Upper lobe of right lung (tissue), 1 donor: ENCODE measurements at regions not wholly inside any gene's neighbourhood (a gene's known extent, or its start where the extent isn't known, plus 50 kb on each side); places are given as distances from the start of the nearest gene placed in this dataset.

Source experiments
- ATAC-seq: fragments of 200-7000 bp; cut with Tn5 transposase; one replicate; pipeline ENCODE4 v1.9.1; 2020; ENCODE audit warnings: mild to moderate bottlenecking, moderate library complexity
- DNase-seq: peaks from one replicate; pipeline ENCODE4 v3.0.0-alpha.2; 2020
- H3K27ac ChIP-seq: fragments of 200-600 bp; one replicate; pipeline ENCODE4 v1.8.0; 2022
- H3K27me3 ChIP-seq: fragments of 200-600 bp; one replicate; pipeline ENCODE4 v1.8.0; 2022; ENCODE audit warnings: mild to moderate bottlenecking
- H3K36me3 ChIP-seq: fragments of 200-600 bp; one replicate; pipeline ENCODE4 v1.8.0; 2022
- H3K4me1 ChIP-seq: fragments of 200-600 bp; one replicate; pipeline ENCODE4 v1.8.0; 2022
- H3K4me3 ChIP-seq: fragments of 200-600 bp; one replicate; pipeline ENCODE4 v1.8.0; 2022; ENCODE audit warnings: mild to moderate bottlenecking
- H3K9me3 ChIP-seq: fragments of 200-600 bp; one replicate; pipeline ENCODE4 v1.8.0; 2022
- CTCF ChIP-seq: fragments of 200-600 bp; IDR thresholded peaks from one replicate; pipeline ENCODE4 v1.8.0; 2022; ENCODE audit warnings: antibody characterized with exemption
- intact Hi-C: fragments of 100-400 bp; cut with DNase I; formaldehyde crosslinking; loops from one replicate; pipeline ENCODE4 v1.11.0; 2022
- donor health status: DM: no; HTN: yes; CAD: no; lungs with severe emphysema.

- no peaks in the 10 kb centered on the region for H3K27me3 ChIP-seq
- no peaks in the 10 kb centered on the region for H3K36me3 ChIP-seq
- no peak overlapping the region for H3K4me3 ChIP-seq
- H3K27ac ChIP-seq, result no peak overlapping the region
- ATAC-seq, result no peak
- no peaks in the 10 kb centered on the region for H3K9me3 ChIP-seq
- DNase-seq, result no peak
- no peak for TF ChIP-seq CTCF
- no peaks in the 10 kb centered on the region for H3K4me1 ChIP-seq
- intact Hi-C loops, result no loop called here
These were observed 650.5 kb upstream of the SLC10A2 start for GRCh38 chr13:103716718-103717117.

GRCh38 chr13:103715335-103715734 lies 649.1 kb upstream of the SLC10A2 start:
- no peak for TF ChIP-seq CTCF
- intact Hi-C loops, result no loop called here
- no peak overlapping the region for H3K27ac ChIP-seq
- DNase-seq (no peak), ATAC-seq (no peak)
- H3K9me3 ChIP-seq, result no peaks in the 10 kb centered on the region
- no peaks in the 10 kb centered on the region for H3K4me1 ChIP-seq
- no peak overlapping the region for H3K4me3 ChIP-seq
- no peaks in the 10 kb centered on the region for H3K36me3 ChIP-seq
- H3K27me3 ChIP-seq, result no peaks in the 10 kb centered on the region

GRCh38 chr13:103703246-103703645 lies 637.0 kb upstream of the SLC10A2 start:
- ATAC-seq (no peak), DNase-seq (no peak)
- H3K9me3 ChIP-seq, result no peaks in the 10 kb centered on the region
- H3K4me1 ChIP-seq, result no peaks in the 10 kb centered on the region
- H3K27me3 ChIP-seq, result no peaks in the 10 kb centered on the region
- H3K4me3 ChIP-seq, result no peak overlapping the region
- H3K36me3 ChIP-seq, result no peaks in the 10 kb centered on the region
- no peak overlapping the region for H3K27ac ChIP-seq
- intact Hi-C loops, result no loop called here
- no peak for TF ChIP-seq CTCF

DNA sequence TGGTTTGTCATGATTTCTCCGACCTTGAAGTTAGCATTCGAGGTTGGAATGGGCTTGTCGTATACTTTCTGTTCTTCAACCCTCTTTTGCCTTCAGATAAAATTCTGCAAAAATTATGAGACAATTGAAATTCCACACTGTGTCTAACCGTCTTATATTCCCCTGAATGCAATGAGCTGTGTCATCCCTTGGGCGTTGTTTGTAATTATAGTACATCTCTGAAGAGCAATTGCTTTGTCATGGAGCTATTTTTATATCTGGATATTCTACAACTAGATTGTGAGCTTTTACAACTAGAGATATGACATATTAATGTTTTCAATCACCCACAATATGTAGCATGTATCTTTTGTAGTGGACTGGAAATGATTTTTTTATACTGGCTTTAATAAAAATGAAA lies 631.8 kb upstream of the SLC10A2 start:
- no peak for TF ChIP-seq CTCF
- no peaks in the 10 kb centered on the region for H3K4me1 ChIP-seq
- intact Hi-C loops, result no loop called here

DNA sequence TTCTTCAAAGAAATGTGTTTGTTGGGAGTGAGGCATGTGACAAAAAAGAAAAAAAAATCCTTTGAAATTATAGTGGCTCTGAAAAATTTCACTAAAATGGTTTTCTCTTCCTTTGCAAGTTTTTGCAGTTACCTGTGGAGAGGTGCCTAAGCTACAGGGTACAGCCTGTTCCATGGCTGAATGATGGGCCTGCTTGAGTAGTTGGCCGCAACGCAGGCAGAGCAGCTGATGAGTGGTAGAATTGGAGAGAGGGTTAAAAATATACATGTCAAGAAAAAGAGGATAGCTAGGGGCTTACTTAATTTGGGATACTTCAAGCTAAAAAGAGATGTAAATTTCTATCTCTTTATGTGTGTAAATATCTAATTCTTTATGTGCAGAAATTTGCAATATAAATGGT lies 629.1 kb upstream of the SLC10A2 start:
- Histone ChIP-seq H3K4me1 (no peaks in the 10 kb centered on the region), H3K36me3 (no peaks in the 10 kb centered on the region), H3K27me3 (no peaks in the 10 kb centered on the region), H3K4me3 (no peak overlapping the region), H3K9me3 (no peaks in the 10 kb centered on the region), H3K27ac (no peak overlapping the region)
- TF ChIP-seq CTCF, result no peak
- no peak for ATAC-seq
- intact Hi-C loops, result no loop called here
- DNase-seq, result no peak

More for the DNA sequence above, 631.8 kb upstream of the SLC10A2 start:
- ATAC-seq (no peak), DNase-seq (no peak)
- Histone ChIP-seq H3K27ac (no peak overlapping the region), H3K4me3 (no peak overlapping the region), H3K36me3 (no peaks in the 10 kb centered on the region), H3K9me3 (no peaks in the 10 kb centered on the region), H3K27me3 (no peaks in the 10 kb centered on the region)

DNA sequence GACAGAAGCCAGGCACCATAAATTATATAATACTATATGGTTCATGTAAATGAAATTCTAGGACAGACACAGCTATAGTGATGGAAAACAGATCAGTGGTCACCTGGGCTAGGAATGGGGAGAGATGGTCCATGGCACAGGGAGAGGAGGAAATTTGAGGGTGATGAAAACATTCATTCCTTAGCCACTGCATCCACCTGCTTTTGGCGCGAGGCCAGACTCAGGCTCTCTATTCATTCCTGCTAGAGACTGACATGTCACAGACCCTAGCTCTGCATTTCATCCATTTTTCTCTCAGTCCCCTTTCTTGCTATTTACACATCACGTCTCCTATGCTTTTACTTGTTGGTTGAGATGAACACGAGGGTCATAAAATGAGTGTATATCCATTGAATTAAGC lies 628.3 kb upstream of the SLC10A2 start:
- H3K27ac ChIP-seq, result no peak overlapping the region
- H3K36me3 ChIP-seq, result no peaks in the 10 kb centered on the region
- H3K27me3 ChIP-seq, result no peaks in the 10 kb centered on the region
- H3K4me3 ChIP-seq, result no peak overlapping the region
- no peaks in the 10 kb centered on the region for H3K4me1 ChIP-seq
- DNase-seq (no peak), ATAC-seq (no peak)
- TF ChIP-seq CTCF, result no peak
- intact Hi-C loops, result no loop called here
- no peaks in the 10 kb centered on the region for H3K9me3 ChIP-seq
